Activated CD8-positive, alpha-beta T cell treated with anti-CD3 and anti-CD28 coated beads, Interleukin-2, amount 10 ng/mL, durations not matched to agents 7 days and 5 days (primary cell): ENCODE measurements at regions not wholly inside any gene's neighbourhood (a gene's known extent, or its start where the extent isn't known, plus 50 kb on each side); places are given as distances from the start of the nearest gene placed in this dataset.

Experiments used
- ATAC-seq: fragments of 150-1000 bp; cut with Tn5 transposase; one replicate; pipeline ENCODE4 v1.10.0; 2021; ENCODE audit warnings: moderate library complexity
- CTCF ChIA-PET: fragments of 350-600 bp; sonication (Branson Sonifier 250); formaldehyde crosslinking; loops from one replicate; lab custom pipeline; 2021; ENCODE audit warnings: antibody characterized with exemption; lab: Charles Lee
- POLR2A ChIA-PET: fragments of 350-600 bp; sonication (Branson Sonifier 250); formaldehyde crosslinking; loops from one replicate; lab custom pipeline; 2021; ENCODE audit warnings: antibody characterized with exemption; lab: Charles Lee
- DNase-seq: peaks from one replicate; pipeline ENCODE4 v3.0.0-alpha.2; 2020
- H3K27ac Mint-ChIP-seq: one replicate; pipeline ENCODE4 v1.8.0; 2021; ENCODE audit warnings: mild to moderate bottlenecking, mixed read lengths
- H3K27me3 Mint-ChIP-seq: one replicate; pipeline ENCODE4 v1.8.0; 2021; ENCODE audit warnings: low read depth, mixed read lengths
- H3K36me3 Mint-ChIP-seq: one replicate; pipeline ENCODE4 v1.8.0; 2021; ENCODE audit warnings: low read depth, mixed read lengths
- H3K4me1 Mint-ChIP-seq: one replicate; pipeline ENCODE4 v1.8.0; 2021; ENCODE audit warnings: low read depth, mixed read lengths
- H3K4me3 Mint-ChIP-seq: one replicate; pipeline ENCODE4 v1.8.0; 2021; ENCODE audit warnings: mild to moderate bottlenecking, mixed read lengths
- H3K9me3 Mint-ChIP-seq: one replicate; pipeline ENCODE4 v1.8.0; 2022; ENCODE audit warnings: mixed read lengths; ENCODE audit not compliant: insufficient read depth

DNA sequence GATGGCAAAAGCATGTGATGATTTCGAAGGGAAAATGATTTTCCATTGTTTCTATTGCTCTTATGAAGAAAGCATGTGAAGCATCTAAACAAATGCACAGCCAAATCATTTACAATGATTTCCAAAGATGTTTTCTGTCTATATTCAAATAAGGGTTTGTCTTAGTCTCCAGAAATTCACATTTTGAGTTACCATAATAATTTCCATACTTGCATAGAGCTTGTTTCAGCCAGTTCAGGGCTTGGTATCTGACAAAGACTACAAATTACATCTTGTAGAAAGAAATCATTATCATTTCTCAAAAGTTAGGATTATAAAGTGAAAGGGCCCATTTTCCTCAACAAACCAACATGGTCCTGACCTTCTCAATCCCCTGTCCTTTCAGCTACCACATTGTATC is 74.4 kb upstream of the PLEKHG1 start:
- Mint-ChIP-seq H3K4me3 (no peak overlapping the region), H3K27ac (no peak overlapping the region), H3K36me3 (no peaks in the 10 kb centered on the region), H3K27me3 (peaks cover 3% of the 10 kb centered on the region), H3K9me3 (no peaks in the 10 kb centered on the region), H3K4me1 (no peaks in the 10 kb centered on the region)
- ChIA-PET POLR2A (no interaction called here), CTCF (no interaction called here)
- ATAC-seq (no peak), DNase-seq (no peak)

DNA sequence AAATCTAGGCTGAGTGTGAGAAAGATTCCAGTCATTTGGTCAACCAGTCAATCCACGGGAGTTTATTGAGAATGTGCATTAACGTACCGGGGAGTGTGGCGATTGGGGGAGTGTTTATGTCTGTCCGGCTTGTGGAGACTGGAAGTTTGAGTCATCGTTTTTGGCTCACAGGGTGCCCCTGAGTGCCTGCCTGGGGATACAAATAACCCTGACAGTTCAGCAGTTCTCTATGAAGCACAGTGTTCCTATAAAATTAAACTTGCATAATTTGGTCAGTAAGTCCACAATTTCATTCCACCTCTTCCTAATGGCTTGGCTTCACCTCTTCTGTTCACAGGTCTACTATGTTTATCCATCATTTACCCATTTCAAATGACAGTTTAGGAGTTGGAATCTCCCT is 72.6 kb upstream of the PLEKHG1 start:
- ATAC-seq (no peak), DNase-seq (no peak)
- H3K4me1 Mint-ChIP-seq = no peaks in the 10 kb centered on the region
- H3K27ac Mint-ChIP-seq = no peak overlapping the region
- H3K4me3 Mint-ChIP-seq = no peak overlapping the region
- CTCF ChIA-PET = no interaction called here
- peaks cover 3% of the 10 kb centered on the region for H3K27me3 Mint-ChIP-seq
- no peaks in the 10 kb centered on the region for H3K36me3 Mint-ChIP-seq
- POLR2A ChIA-PET = no interaction called here
- H3K9me3 Mint-ChIP-seq = no peaks in the 10 kb centered on the region

DNA sequence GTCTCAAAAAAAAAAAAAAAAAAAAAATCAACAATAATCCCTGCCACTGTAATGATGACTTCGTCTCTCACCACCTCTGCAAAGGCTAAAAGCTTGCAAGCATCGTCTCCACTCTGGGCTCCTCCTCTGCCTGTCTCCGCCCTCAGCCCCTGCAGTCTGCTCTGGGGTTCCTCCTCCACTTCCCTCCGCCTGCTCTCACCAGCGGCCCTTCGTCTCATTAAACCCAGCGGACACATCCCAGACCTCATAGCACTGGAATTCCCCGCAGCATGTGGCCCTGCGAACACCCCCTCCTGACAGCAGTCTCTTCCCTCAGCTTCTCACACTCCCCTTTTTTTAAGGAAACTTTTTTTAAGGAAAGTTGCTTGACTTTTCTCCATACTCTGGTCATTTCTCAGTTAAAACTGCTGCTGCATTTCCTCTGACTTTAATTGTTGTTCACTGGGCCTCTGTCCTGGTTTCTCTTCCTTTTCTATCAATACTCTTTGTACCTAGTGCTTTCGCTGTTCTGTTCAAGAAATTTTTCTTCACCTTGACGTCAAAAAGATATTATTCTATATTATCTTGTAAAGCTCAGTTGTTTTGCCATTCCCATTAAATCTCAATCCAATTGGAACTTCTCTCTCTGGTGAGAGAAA is 70.9 kb upstream of the PLEKHG1 start:
- no peaks in the 10 kb centered on the region for H3K9me3 Mint-ChIP-seq
- POLR2A ChIA-PET = no interaction called here
- no peaks in the 10 kb centered on the region for H3K4me1 Mint-ChIP-seq
- no peaks in the 10 kb centered on the region for H3K36me3 Mint-ChIP-seq
- peaks cover 5% of the 10 kb centered on the region for H3K27me3 Mint-ChIP-seq
- no peak overlapping the region for H3K4me3 Mint-ChIP-seq
- DNase-seq (no peak), ATAC-seq (no peak)
- CTCF ChIA-PET = no interaction called here
- no peak overlapping the region for H3K27ac Mint-ChIP-seq

DNA sequence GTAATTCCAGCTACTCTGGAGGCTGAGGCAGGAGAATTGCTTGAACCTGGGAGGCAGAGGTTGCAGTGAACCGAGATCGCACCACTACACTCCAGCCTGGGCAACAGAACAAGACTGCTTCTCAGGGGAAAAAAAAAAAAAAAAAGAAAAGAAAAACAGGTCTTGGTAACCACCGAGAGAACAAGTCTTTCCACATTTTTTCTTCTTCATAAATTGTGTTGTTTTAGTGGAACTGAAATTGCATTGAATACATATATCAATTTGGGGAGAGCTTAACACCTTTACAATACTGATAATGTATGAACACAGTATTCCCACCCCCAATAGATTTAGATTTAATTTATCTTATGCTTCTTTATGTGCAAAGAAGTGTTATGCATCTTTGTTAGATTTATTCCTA is 70.0 kb upstream of the PLEKHG1 start:
- Mint-ChIP-seq H3K4me1 (no peaks in the 10 kb centered on the region), H3K36me3 (no peaks in the 10 kb centered on the region), H3K27me3 (peaks cover 5% of the 10 kb centered on the region), H3K27ac (no peak overlapping the region), H3K4me3 (no peak overlapping the region), H3K9me3 (no peaks in the 10 kb centered on the region)
- ChIA-PET CTCF (no interaction called here), POLR2A (no interaction called here)
- DNase-seq (no peak), ATAC-seq (no peak)

DNA sequence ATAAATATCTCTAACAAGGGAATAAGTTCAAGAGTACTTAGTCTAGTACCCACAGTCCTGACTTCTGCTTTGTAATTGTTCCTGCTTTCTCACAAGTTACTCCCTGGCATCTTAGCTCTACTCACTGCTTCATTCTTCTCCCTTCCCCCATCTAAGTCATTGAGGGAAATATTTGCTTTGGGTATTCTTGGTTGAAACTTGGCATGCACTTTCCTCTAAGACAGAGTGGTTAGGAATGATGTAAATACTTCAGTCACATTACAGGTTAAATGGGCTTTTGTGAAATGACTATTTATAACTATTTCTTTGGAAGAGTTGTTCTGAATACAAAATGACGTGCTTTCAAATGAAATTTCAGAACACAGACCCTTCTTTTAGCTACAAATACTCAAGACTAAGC is 67.7 kb upstream of the PLEKHG1 start:
- POLR2A ChIA-PET = no interaction called here
- Mint-ChIP-seq H3K9me3 (no peaks in the 10 kb centered on the region), H3K4me1 (no peaks in the 10 kb centered on the region), H3K4me3 (no peak overlapping the region), H3K36me3 (no peaks in the 10 kb centered on the region), H3K27ac (no peak overlapping the region), H3K27me3 (peaks cover 2% of the 10 kb centered on the region)
- ATAC-seq (no peak), DNase-seq (no peak)
- CTCF ChIA-PET = no interaction called here

DNA sequence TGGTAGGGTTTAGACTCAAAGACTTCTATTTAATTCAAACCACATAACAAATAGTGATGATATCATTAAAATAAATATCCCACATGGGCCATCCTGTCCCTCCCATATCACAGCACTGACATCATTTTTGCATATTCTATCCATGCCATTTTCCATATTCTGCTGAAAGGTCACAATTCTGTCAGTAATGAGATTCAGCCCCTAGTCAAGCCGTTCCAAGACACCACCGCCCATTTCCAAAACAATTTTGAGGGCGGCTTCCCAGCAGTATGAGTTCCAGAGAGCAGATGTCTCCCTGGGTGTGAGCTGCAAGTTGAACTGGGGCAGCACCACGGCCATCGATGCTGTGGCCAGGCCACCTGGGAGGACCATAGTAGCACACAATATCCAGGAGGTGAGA is 65.1 kb upstream of the PLEKHG1 start:
- ATAC-seq (no peak), DNase-seq (no peak)
- CTCF ChIA-PET = no interaction called here
- no peaks in the 10 kb centered on the region for H3K36me3 Mint-ChIP-seq
- H3K27ac Mint-ChIP-seq = no peak overlapping the region
- no peaks in the 10 kb centered on the region for H3K9me3 Mint-ChIP-seq
- H3K27me3 Mint-ChIP-seq = peaks cover 10% of the 10 kb centered on the region
- H3K4me3 Mint-ChIP-seq = no peak overlapping the region
- no peaks in the 10 kb centered on the region for H3K4me1 Mint-ChIP-seq
- POLR2A ChIA-PET = no interaction called here

DNA sequence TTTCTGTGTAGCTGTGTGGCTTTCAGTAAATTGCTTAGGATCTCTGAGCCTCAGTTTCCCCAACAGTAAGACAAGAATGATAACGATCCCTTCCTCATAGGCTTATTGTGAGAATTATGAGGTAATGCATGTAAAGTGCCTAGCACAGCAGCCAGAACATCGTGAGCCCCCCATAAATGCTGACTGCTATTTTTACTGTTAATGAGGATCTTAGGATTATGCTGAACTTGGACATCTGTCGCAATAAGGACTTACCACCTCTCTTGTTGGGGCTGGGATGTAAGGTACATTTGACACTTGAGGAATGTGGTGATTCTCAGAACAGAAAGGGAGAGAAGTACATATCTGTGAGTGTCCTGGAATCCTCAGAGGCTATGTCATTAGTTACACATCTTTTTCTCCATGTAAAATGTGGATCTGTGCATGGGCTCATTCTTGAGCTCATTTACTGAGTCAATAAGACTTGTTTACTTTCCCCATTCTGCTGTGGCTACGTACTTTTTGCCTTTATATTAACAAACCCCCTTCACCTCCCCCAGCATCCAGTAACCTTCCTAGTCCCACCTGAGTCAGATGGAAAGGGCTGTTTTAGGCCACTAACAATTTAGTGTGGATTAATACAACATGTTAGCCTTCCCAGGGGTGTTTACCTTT is 64.4 kb upstream of the PLEKHG1 start:
- ChIA-PET CTCF (no interaction called here), POLR2A (no interaction called here)
- Mint-ChIP-seq H3K9me3 (no peaks in the 10 kb centered on the region), H3K27ac (no peak overlapping the region), H3K27me3 (peaks cover 12% of the 10 kb centered on the region), H3K4me3 (no peak overlapping the region), H3K36me3 (no peaks in the 10 kb centered on the region), H3K4me1 (no peaks in the 10 kb centered on the region)
- ATAC-seq (no peak), DNase-seq (no peak)

DNA sequence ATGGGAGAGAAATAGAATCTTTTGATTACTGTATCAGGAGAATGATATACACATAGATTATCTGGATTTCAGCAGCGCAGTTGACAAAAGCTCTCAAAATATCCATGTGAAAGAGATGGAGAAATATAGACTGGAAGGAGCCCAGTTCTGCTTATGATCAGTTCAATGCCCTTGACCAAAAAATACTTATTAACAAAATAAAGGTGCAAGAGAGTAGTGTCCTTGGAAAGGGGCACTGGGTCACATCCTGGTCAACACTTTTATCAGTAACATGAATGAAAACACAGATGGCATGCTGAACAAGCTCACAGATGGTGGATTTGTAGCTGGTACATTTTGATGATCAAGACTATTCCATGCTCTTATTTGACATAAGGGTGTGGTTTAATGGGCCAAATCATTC is 63.9 kb upstream of the PLEKHG1 start:
- Mint-ChIP-seq H3K36me3 (no peaks in the 10 kb centered on the region), H3K4me3 (no peak overlapping the region), H3K4me1 (no peaks in the 10 kb centered on the region), H3K9me3 (no peaks in the 10 kb centered on the region), H3K27me3 (peaks cover 12% of the 10 kb centered on the region), H3K27ac (no peak overlapping the region)
- ChIA-PET CTCF (no interaction called here), POLR2A (no interaction called here)
- ATAC-seq = no peak
- no peak for DNase-seq

DNA sequence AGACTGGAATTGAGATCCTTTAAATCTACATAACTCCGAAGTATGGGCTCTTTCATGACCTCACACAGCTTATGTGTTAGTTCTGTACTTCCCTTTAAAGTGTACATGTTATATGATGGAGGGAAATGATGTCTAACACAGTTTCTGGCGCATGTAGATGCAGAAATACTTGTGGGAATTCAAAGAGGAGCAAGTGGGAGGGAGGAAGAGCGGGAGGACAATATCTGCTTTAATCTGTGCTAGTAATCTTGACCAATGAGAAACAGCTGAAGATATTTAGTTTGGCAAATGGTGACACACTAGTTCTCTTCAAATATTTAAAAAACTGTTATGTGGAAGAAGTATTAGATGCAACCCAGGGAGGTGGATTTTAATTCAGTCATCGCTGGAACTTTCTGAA is 62.9 kb upstream of the PLEKHG1 start:
- Mint-ChIP-seq H3K9me3 (no peaks in the 10 kb centered on the region), H3K27me3 (peaks cover 12% of the 10 kb centered on the region), H3K36me3 (no peaks in the 10 kb centered on the region), H3K4me3 (no peak overlapping the region), H3K4me1 (no peaks in the 10 kb centered on the region), H3K27ac (no peak overlapping the region)
- POLR2A ChIA-PET = no interaction called here
- CTCF ChIA-PET = no interaction called here
- DNase-seq (no peak), ATAC-seq (no peak)

DNA sequence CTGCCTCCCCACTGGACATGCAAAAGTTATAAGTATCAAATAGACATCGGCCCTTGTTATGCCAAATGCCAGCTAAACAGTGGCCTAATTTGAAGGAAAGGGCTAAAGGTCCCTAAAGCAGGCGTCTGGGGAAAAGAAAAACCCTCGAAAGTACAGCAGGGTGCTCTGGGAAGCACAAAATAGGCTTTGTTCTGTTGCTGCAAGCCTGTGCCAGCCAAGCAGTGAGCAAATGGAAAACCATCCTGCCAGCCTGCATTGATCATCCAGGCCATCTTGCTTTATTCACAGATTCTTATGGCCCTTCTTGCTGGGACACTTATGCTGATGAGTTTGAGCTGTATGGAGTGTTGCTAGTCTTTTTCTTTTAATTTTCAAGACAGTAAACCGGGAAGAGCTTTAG is 62.2 kb upstream of the PLEKHG1 start:
- H3K27ac Mint-ChIP-seq = no peak overlapping the region
- ChIA-PET CTCF (no interaction called here), POLR2A (no interaction called here)
- H3K4me3 Mint-ChIP-seq = no peak overlapping the region
- DNase-seq (no peak), ATAC-seq (no peak)
- H3K27me3 Mint-ChIP-seq = peaks cover 12% of the 10 kb centered on the region
- H3K36me3 Mint-ChIP-seq = no peaks in the 10 kb centered on the region
- H3K4me1 Mint-ChIP-seq = no peaks in the 10 kb centered on the region
- no peaks in the 10 kb centered on the region for H3K9me3 Mint-ChIP-seq

DNA sequence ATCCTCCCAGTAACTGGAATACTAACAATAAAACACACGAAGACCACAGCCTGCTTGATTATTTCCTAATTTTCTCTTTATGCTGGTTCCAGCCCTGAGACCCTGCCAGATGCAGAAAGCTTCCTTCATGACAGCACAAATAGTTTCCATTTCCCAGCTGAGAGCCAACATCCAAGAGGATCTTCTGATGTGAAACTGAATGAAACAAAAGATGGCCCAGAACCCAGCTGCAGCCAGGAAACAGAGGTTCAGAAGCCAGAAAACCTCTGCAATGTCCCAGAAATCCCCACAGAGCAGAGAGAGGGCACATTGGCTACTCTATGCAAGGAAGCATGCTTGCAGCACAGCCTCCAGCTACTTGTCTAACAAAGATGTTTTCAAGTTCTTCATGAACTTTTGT is 61.8 kb upstream of the PLEKHG1 start:
- Mint-ChIP-seq H3K4me3 (no peak overlapping the region), H3K4me1 (no peaks in the 10 kb centered on the region), H3K9me3 (no peaks in the 10 kb centered on the region), H3K27ac (no peak overlapping the region), H3K36me3 (no peaks in the 10 kb centered on the region), H3K27me3 (peaks cover 12% of the 10 kb centered on the region)
- ChIA-PET CTCF (no interaction called here), POLR2A (no interaction called here)
- no peak for ATAC-seq
- no peak for DNase-seq

DNA sequence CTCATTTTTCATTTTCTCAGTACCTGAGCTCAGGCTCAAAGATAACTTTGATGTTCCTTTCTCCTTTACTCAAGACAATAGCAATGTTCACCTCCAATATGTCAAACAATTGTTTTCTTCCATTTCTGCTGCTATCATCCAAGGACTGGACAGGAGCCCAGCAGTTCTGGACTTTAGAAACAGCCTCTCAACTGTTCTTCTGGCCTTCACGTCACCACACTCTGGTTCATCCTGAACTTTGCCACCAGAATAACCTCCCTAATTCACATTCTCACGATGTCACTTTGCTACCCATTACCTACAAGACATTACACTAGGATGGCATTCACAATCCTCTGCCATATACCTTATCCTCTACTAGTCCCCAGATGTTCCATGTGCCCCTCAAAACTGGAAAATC is 60.6 kb upstream of the PLEKHG1 start:
- Mint-ChIP-seq H3K36me3 (no peaks in the 10 kb centered on the region), H3K9me3 (no peaks in the 10 kb centered on the region), H3K4me1 (no peaks in the 10 kb centered on the region), H3K4me3 (no peak overlapping the region), H3K27ac (no peak overlapping the region), H3K27me3 (peaks cover 15% of the 10 kb centered on the region)
- ChIA-PET POLR2A (no interaction called here), CTCF (no interaction called here)
- no peak for DNase-seq
- no peak for ATAC-seq

DNA sequence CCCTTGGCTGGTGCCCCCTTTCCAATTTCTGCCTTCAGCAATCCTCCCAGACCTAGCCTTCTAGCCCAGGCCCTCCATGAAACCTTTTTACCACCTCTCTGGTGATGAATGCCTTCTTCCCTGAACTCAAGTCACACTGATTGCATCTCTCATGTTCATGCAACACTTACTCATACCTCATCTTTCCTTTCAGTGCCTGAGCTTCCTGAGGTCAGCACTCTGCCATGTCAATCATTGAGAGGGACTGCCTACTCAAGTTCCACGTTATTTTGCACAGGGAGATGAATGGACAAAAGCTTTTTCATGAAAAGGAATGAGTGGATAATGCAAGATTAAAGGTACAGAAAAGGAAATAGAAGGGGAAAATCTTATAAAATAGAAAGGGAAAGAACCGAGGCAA is 60.1 kb upstream of the PLEKHG1 start:
- Mint-ChIP-seq H3K27ac (no peak overlapping the region), H3K27me3 (peaks cover 17% of the 10 kb centered on the region), H3K4me1 (no peaks in the 10 kb centered on the region), H3K4me3 (no peak overlapping the region), H3K36me3 (no peaks in the 10 kb centered on the region), H3K9me3 (no peaks in the 10 kb centered on the region)
- DNase-seq (no peak), ATAC-seq (no peak)
- ChIA-PET POLR2A (no interaction called here), CTCF (no interaction called here)
